HepG2 (cell line): ENCODE measurements at regions not wholly inside any gene's neighbourhood (a gene's known extent, or its start where the extent isn't known, plus 50 kb on each side); places are given as distances from the start of the nearest gene placed in this dataset.

ENCODE experiments used
- ATAC-seq: fragments of 200-7000 bp; cut with Tn5 transposase; 3 replicates; pipeline ENCODE4 v1.9.1; 2020; ENCODE audit warnings: mild to moderate bottlenecking, moderate library complexity
- BruUV-seq: library from RNA; stranded (reverse); fragments of 400-500 nt; replicated peaks from 2 replicates; lab custom pipeline; 2021; lab: Mats Ljungman, UMichigan
- CTCF ChIA-PET: fragments of 300-600 bp; formaldehyde crosslinking; extraction: SDS; loops from one replicate; lab custom pipeline; 2021; ENCODE audit warnings: low total read pairs, inconsistent platforms, low intra/inter-chr PET ratio; lab: Yijun Ruan, JAX
- POLR2A ChIA-PET: fragments of 350-600 bp; sonication (Branson Sonifier 250); formaldehyde crosslinking; loops from one replicate; lab custom pipeline; 2020; ENCODE audit warnings: antibody characterized with exemption, inconsistent platforms; lab: Yijun Ruan, JAX
- DNase-seq: peaks from one replicate; pipeline ENCODE4 v3.0.0-alpha.2; 2015; ENCODE audit warnings: low spot score
- FAIRE-seq: peaks from 3 replicates; lab custom pipeline; 2011; peaks lifted over from hg19 to GRCh38; lab: Jason Lieb, UNC
- H2AFZ ChIP-seq: one replicate; pipeline ENCODE4 v1.6.1; 2011; ENCODE audit warnings: low read length, inconsistent platforms
- H3K27ac ChIP-seq: fragments of 300-600 bp; 3 replicates; pipeline ENCODE4 v1.8.0; 2011; ENCODE audit warnings: mixed run types, mild to moderate bottlenecking, mixed read lengths, low read length, inconsistent platforms; ENCODE audit not compliant: insufficient read depth; ENCODE audit errors: extremely low read length
- H3K27me3 ChIP-seq, 2 experiments: fragments of 200-600 bp in 1 of 2; 2 replicates in 1 of 2; 3 replicates in 1 of 2; pipeline versions ENCODE4 v1.6.0 to v1.8.0; 2011; ENCODE audit warnings: low read length in 2 of 2, mild to moderate bottlenecking in 2 of 2, moderate library complexity in 2 of 2, inconsistent platforms in 1 of 2; ENCODE audit not compliant: insufficient read depth in 2 of 2, control insufficient read depth in 1 of 2
- H3K36me3 ChIP-seq, 2 experiments: fragments of 200-600 bp in 1 of 2; replicated peaks in 1 of 2; 2 replicates in 1 of 2; 3 replicates in 1 of 2; pipeline versions ENCODE4 v1.5.1 to v1.8.0; 2011; ENCODE audit warnings: low read length in 2 of 2, inconsistent platforms in 1 of 2; ENCODE audit not compliant: insufficient read depth in 2 of 2, control insufficient read depth in 1 of 2
- H3K4me1 ChIP-seq: 2 replicates; pipeline ENCODE4 v1.5.1; 2012; ENCODE audit warnings: low read length, inconsistent platforms; ENCODE audit not compliant: insufficient read depth
- H3K4me2 ChIP-seq: 2 replicates; pipeline ENCODE4 v1.6.0; 2011; ENCODE audit warnings: low read depth, low read length, inconsistent platforms
- H3K4me3 ChIP-seq, 3 experiments: fragments of 200-600 bp in 1 of 3; sonication (generic), shearing (Covaris generic) in 1 of 3; replicated peaks in 1 of 3; 2 replicates each; pipeline ENCODE4 v1.5.1; 2011 to 2016; ENCODE audit warnings: low read length in 3 of 3, inconsistent platforms in 2 of 3, low read depth in 2 of 3, mild to moderate bottlenecking in 2 of 3, control low read depth in 1 of 3, mixed read lengths in 1 of 3; ENCODE audit not compliant: insufficient read depth in 1 of 3
- H3K79me2 ChIP-seq: one replicate; pipeline ENCODE4 v1.6.1; 2011; ENCODE audit warnings: low read length, inconsistent platforms; ENCODE audit not compliant: insufficient read depth
- H3K9ac ChIP-seq: 2 replicates; pipeline ENCODE4 v1.6.0; 2011; ENCODE audit warnings: mild to moderate bottlenecking, low read depth, low read length, inconsistent platforms; ENCODE audit not compliant: insufficient read depth
- H3K9me3 ChIP-seq: 2 replicates; pipeline ENCODE4 v1.5.1; 2012; ENCODE audit warnings: mild to moderate bottlenecking, low read length
- H4K20me1 ChIP-seq: 2 replicates; pipeline ENCODE4 v1.6.0; 2011; ENCODE audit warnings: inconsistent platforms, mild to moderate bottlenecking, low read length, moderate library complexity; ENCODE audit not compliant: insufficient read depth
- ASH2L ChIP-seq: fragments of 300-600, 200-600 bp; sonication (generic); IDR thresholded peaks from 2 replicates; pipeline ENCODE4 v1.7.0; 2017; ENCODE audit warnings: low read depth, mild to moderate bottlenecking, moderate library complexity, mixed read lengths, low read length; ENCODE audit not compliant: insufficient read length
- CSRNP2 ChIP-seq: sonication (generic); formaldehyde crosslinking; conservative IDR thresholded peaks from 2 replicates; pipeline ENCODE4 v1.8.0; 2022; ENCODE audit warnings: low read depth, missing genetic modification reagents
- ETV6 ChIP-seq: sonication (generic); formaldehyde crosslinking; conservative IDR thresholded peaks from 2 replicates; pipeline ENCODE4 v1.4.0; 2020; ENCODE audit warnings: missing genetic modification reagents
- HINFP ChIP-seq: sonication (generic); formaldehyde crosslinking; IDR thresholded peaks from 2 replicates; pipeline ENCODE4 v1.4.0; 2020; ENCODE audit warnings: low read depth, mild to moderate bottlenecking, missing genetic modification reagents
- PRDM15 ChIP-seq: sonication (generic); formaldehyde crosslinking; IDR thresholded peaks from 2 replicates; pipeline ENCODE4 v1.4.0; 2020; ENCODE audit warnings: missing genetic modification reagents
- PREB ChIP-seq: sonication (generic); formaldehyde crosslinking; IDR thresholded peaks from 2 replicates; pipeline ENCODE4 v1.4.0; 2020; ENCODE audit warnings: missing genetic modification reagents
- SYNCRIP ChIP-seq: fragments of 200-400 bp; formaldehyde crosslinking; IDR thresholded peaks from 2 replicates; pipeline ENCODE4 v1.6.1; 2018; ENCODE audit warnings: mild to moderate bottlenecking, low read depth, low read length; ENCODE audit not compliant: insufficient read depth
- XRCC5 ChIP-seq: fragments of 200-400 bp; formaldehyde crosslinking; optimal IDR thresholded peaks from 2 replicates; pipeline ENCODE3; 2017; ENCODE audit warnings: mild to moderate bottlenecking, low read length
- ZFYVE20 ChIP-seq: sonication (generic); formaldehyde crosslinking; IDR thresholded peaks from 2 replicates; pipeline ENCODE4 v1.8.0; 2023; ENCODE audit warnings: low read depth, mild to moderate bottlenecking, moderate library complexity, missing genetic modification reagents, borderline replicate concordance
- ZMYM3 ChIP-seq: sonication (generic); formaldehyde crosslinking; IDR thresholded peaks from 2 replicates; pipeline ENCODE4 v1.5.1; 2020; ENCODE audit warnings: mild to moderate bottlenecking, missing genetic modification reagents
- ZNF136 ChIP-seq: sonication (generic); formaldehyde crosslinking; IDR thresholded peaks from 2 replicates; pipeline ENCODE4 v1.8.1; 2022; ENCODE audit warnings: low read depth, mild to moderate bottlenecking, moderate library complexity, missing genetic modification reagents
- ZNF251 ChIP-seq: sonication (generic); formaldehyde crosslinking; IDR thresholded peaks from 2 replicates; pipeline ENCODE4 v1.9.0; 2021; ENCODE audit warnings: mild to moderate bottlenecking, missing genetic modification reagents
- ZNF350 ChIP-seq: sonication (generic); formaldehyde crosslinking; IDR thresholded peaks from 2 replicates; pipeline ENCODE4 v1.4.0; 2020; ENCODE audit warnings: mild to moderate bottlenecking, low read depth, missing genetic modification reagents, borderline replicate concordance
- ZSCAN12 ChIP-seq: sonication (generic); formaldehyde crosslinking; IDR thresholded peaks from 2 replicates; pipeline ENCODE4 v1.9.0; 2021; ENCODE audit warnings: mild to moderate bottlenecking, missing genetic modification reagents
- WGBS: methylation state at CpG from one replicate; pipeline ENCODE4 v1.1.6; 2017; ENCODE audit warnings: low lambda C conversion rate; 5-methylcytosine and 5-hydroxymethylcytosine counted together
- in situ Hi-C: cut with HindIII; loops from 2 replicates; pipeline ENCODE4 v1.10.0; 2017; ENCODE audit warnings: low pct_unique_long_range_greater_than_20kb; ENCODE audit not compliant: extremely low pct_ligation_motif_present
- intact Hi-C: fragments of 100-400 bp; cut with micrococcal nuclease; formaldehyde crosslinking; loops from one replicate; pipeline ENCODE4 v1.10.0; 2022; ENCODE audit not compliant: unreplicated experiment

GRCh38 chr1:147080671-147081394 lies 91.4 kb downstream of the PRKAB2 start (continued):
- TF ChIP-seq ZNF350 (CRISPR knock-in tag) = no peak
- TF ChIP-seq HINFP = no peak
- no peak for TF ChIP-seq ZSCAN12
- TF ChIP-seq ETV6 (CRISPR knock-in tag) = no peak
- no peak for TF ChIP-seq ZNF136 (CRISPR knock-in tag)
- no peak for TF ChIP-seq ASH2L
- no peak for TF ChIP-seq PREB
- no peak for TF ChIP-seq XRCC5

GRCh38 chr1:147080006-147080661 lies 92.1 kb downstream of the PRKAB2 start:
- WGBS = 76% methylated on average over 29 of the region's 35 CpGs
- Histone ChIP-seq H3K27ac (no peak overlapping the region), H3K4me3 (no peak overlapping the region), H3K9ac (no peak overlapping the region), H3K4me1 (peaks cover 12% of the 10 kb centered on the region; the same call in 1 of the 2 replicates), H3K79me2 (no peaks in the 10 kb centered on the region), H3K4me2 (no peak overlapping the region), H4K20me1 (no peaks in the 10 kb centered on the region), H2AFZ (no peak overlapping the region), H3K9me3 (no peaks in the 10 kb centered on the region), H3K36me3 (no peaks in the 10 kb centered on the region), H3K27me3 (peaks cover 0 to 27% of the 10 kb centered on the region in 2 experiments; a peak in 2 of 5 replicates)
- no peak for FAIRE-seq
- intact Hi-C loops = no loop called here
- no peak for ATAC-seq
- in situ Hi-C loops = no loop called here
- BruUV-seq = no TSS peak
- POLR2A ChIA-PET = no interaction called here
- DNase-seq = no peak
- CTCF ChIA-PET = no interaction called here
- TF ChIP-seq SYNCRIP (no peak), PRDM15 (CRISPR knock-in tag) (no peak), ZNF251 (no peak), CSRNP2 (CRISPR knock-in tag) (no peak), ZFYVE20 (CRISPR knock-in tag) (no peak), ZMYM3 (no peak)
